Astrocyte of the cerebellum (primary cell): ENCODE measurements at regions not wholly inside any gene's neighbourhood (a gene's known extent, or its start where the extent isn't known, plus 50 kb on each side); places are given as distances from the start of the nearest gene placed in this dataset.

Source experiments
- DNase-seq: peaks from one replicate; pipeline ENCODE4 v3.0.0-alpha.2; 2011; ENCODE audit warnings: low read depth
- H3K4me3 ChIP-seq: 2 replicates; pipeline ENCODE4 v1.5.1; 2011; ENCODE audit warnings: mild to moderate bottlenecking, low read depth, low read length, moderate library complexity
- CTCF ChIP-seq: IDR thresholded peaks from 2 replicates; pipeline ENCODE4 v1.5.1; 2012; ENCODE audit warnings: low read length, low read depth, moderate library complexity, mild to moderate bottlenecking; ENCODE audit errors: missing control alignments
- in situ Hi-C: cut with HindIII; loops from 2 replicates; pipeline ENCODE4 v1.10.0; 2017; ENCODE audit warnings: low sequenced_read_pairs

- no peak for DNase-seq
- H3K4me3 ChIP-seq, result no peak overlapping the region
- in situ Hi-C loops, result loop anchor here (5.0 kb wide), 2 partner anchors 40 to 75 kb away; no protein-coding TSS in a partner anchor
- no peak for TF ChIP-seq CTCF
Observed at GRCh38 chr19:46967578-46968032, 52.0 kb upstream of the NPAS1 start.
